HEK293 (cell line): ENCODE measurements at regions not wholly inside any gene's neighbourhood (a gene's known extent, or its start where the extent isn't known, plus 50 kb on each side); places are given as distances from the start of the nearest gene placed in this dataset.

Experiments
- CTCF ChIA-PET: fragments of 350-600 bp; formaldehyde crosslinking; extraction: SDS; loops from one replicate; lab custom pipeline; 2021; ENCODE audit warnings: antibody characterized with exemption; lab: Yijun Ruan, JAX
- POLR2A ChIA-PET: fragments of 300-600 bp; formaldehyde crosslinking; extraction: SDS; loops from one replicate; lab custom pipeline; 2020; ENCODE audit warnings: antibody characterized with exemption, inconsistent platforms; lab: Yijun Ruan, JAX
- H3K27ac ChIP-seq: fragments of 200-500 bp; sonication (Bioruptor generic); 2 replicates; pipeline ENCODE4 v1.5.1; 2014; ENCODE audit warnings: low read depth, low read length, control low read depth, inconsistent platforms; ENCODE audit errors: extremely low read depth
- H3K36me3 ChIP-seq, 2 experiments: fragments of 200-500 bp in 1 of 2; sonication (Bioruptor generic) in 1 of 2; 1 replicate in 1 of 2; 2 replicates in 1 of 2; pipeline ENCODE4 v1.5.1; 2014 to 2017; ENCODE audit warnings: inconsistent platforms in 2 of 2, low read length in 2 of 2; ENCODE audit not compliant: control insufficient read depth in 2 of 2, insufficient read depth in 1 of 2
- H3K4me1 ChIP-seq: fragments of 200-500 bp; sonication (Bioruptor generic); 2 replicates; pipeline ENCODE4 v1.5.1; 2014; ENCODE audit warnings: mild to moderate bottlenecking, low read length, inconsistent platforms; ENCODE audit not compliant: control insufficient read depth, insufficient read depth
- H3K4me3 ChIP-seq: 2 replicates; pipeline ENCODE4 v1.5.1; 2011; ENCODE audit warnings: low read depth, mild to moderate bottlenecking, control low read depth, low read length, moderate library complexity
- H3K9me3 ChIP-seq: fragments of 200-500 bp; sonication (Bioruptor generic); 2 replicates; pipeline ENCODE4 v1.5.1; 2014; ENCODE audit warnings: low read depth, low read length, inconsistent platforms; ENCODE audit not compliant: control insufficient read depth, insufficient read depth
- CTCF ChIP-seq: fragments of 450-650 bp; formaldehyde crosslinking; IDR thresholded peaks from 2 replicates; pipeline ENCODE4 v1.5.1; 2016; ENCODE audit warnings: missing biosample characterization, missing genetic modification characterization
- OSR2 ChIP-seq: fragments of 450-650 bp; formaldehyde crosslinking; IDR thresholded peaks from 2 replicates; pipeline ENCODE4 v1.5.1; 2016; ENCODE audit warnings: missing biosample characterization, missing genetic modification characterization
- PRDM10 ChIP-seq: fragments of 450-650 bp; formaldehyde crosslinking; IDR thresholded peaks from 2 replicates; pipeline ENCODE4 v1.5.1; 2016; ENCODE audit warnings: missing biosample characterization, missing genetic modification characterization
- SETDB1 ChIP-seq: IDR thresholded peaks from one replicate; pipeline ENCODE4 v1.6.1; 2017; ENCODE audit warnings: mild to moderate bottlenecking, low read length, moderate library complexity, mixed read lengths; ENCODE audit not compliant: insufficient read length
- YY2 ChIP-seq: fragments of 450-650 bp; formaldehyde crosslinking; IDR thresholded peaks from 2 replicates; pipeline ENCODE4 v1.5.1; 2016; ENCODE audit warnings: missing biosample characterization, missing genetic modification characterization
- ZEB2 ChIP-seq: fragments of 450-650 bp; formaldehyde crosslinking; IDR thresholded peaks from 2 replicates; pipeline ENCODE4 v1.5.1; 2016; ENCODE audit warnings: missing biosample characterization, missing genetic modification characterization
- ZNF121 ChIP-seq: fragments of 450-650 bp; formaldehyde crosslinking; IDR thresholded peaks from 2 replicates; pipeline ENCODE4 v1.5.1; 2016; ENCODE audit warnings: missing biosample characterization, missing genetic modification characterization
- ZNF146 ChIP-seq: fragments of 450-650 bp; formaldehyde crosslinking; IDR thresholded peaks from 2 replicates; pipeline ENCODE4 v1.5.1; 2016; ENCODE audit warnings: missing biosample characterization, missing genetic modification characterization
- ZNF155 ChIP-seq: fragments of 450-650 bp; formaldehyde crosslinking; IDR thresholded peaks from 2 replicates; pipeline ENCODE4 v1.5.1; 2016; ENCODE audit warnings: missing biosample characterization, missing genetic modification characterization
- ZNF18 ChIP-seq: fragments of 450-650 bp; formaldehyde crosslinking; IDR thresholded peaks from 2 replicates; pipeline ENCODE4 v1.5.1; 2016; ENCODE audit warnings: missing biosample characterization, missing genetic modification characterization
- ZNF23 ChIP-seq: fragments of 450-650 bp; formaldehyde crosslinking; IDR thresholded peaks from 2 replicates; pipeline ENCODE4 v1.5.1; 2016; ENCODE audit warnings: missing biosample characterization, missing genetic modification characterization, borderline replicate concordance
- ZNF274 ChIP-seq, 2 experiments: fragments of 200-500 bp in 1 of 2; fragments of 450-650 bp in 1 of 2; sonication (Bioruptor generic) in 1 of 2; formaldehyde crosslinking in 1 of 2; IDR thresholded peaks; 2 replicates each; pipeline versions ENCODE4 v1.5.1 to v1.6.1; 2014 to 2016; ENCODE audit warnings: borderline replicate concordance in 1 of 2, inconsistent platforms in 1 of 2, low read length in 1 of 2, missing biosample characterization in 1 of 2, missing genetic modification characterization in 1 of 2
- ZNF324 ChIP-seq: fragments of 450-650 bp; formaldehyde crosslinking; IDR thresholded peaks from 2 replicates; pipeline ENCODE4 v1.5.1; 2016; ENCODE audit warnings: missing biosample characterization, missing genetic modification characterization
- ZNF426 ChIP-seq: fragments of 450-650 bp; formaldehyde crosslinking; IDR thresholded peaks from 2 replicates; pipeline ENCODE4 v1.5.1; 2017; ENCODE audit warnings: missing biosample characterization, missing genetic modification characterization, mild to moderate bottlenecking, inconsistent platforms, moderate library complexity
- ZNF449 ChIP-seq: fragments of 450-650 bp; formaldehyde crosslinking; IDR thresholded peaks from 2 replicates; pipeline ENCODE4 v1.5.1; 2017; ENCODE audit warnings: missing biosample characterization, mild to moderate bottlenecking, missing genetic modification characterization, moderate library complexity
- ZNF488 ChIP-seq: fragments of 450-650 bp; formaldehyde crosslinking; IDR thresholded peaks from 2 replicates; pipeline ENCODE4 v1.5.1; 2016; ENCODE audit warnings: missing biosample characterization, missing genetic modification characterization
- ZNF513 ChIP-seq: fragments of 450-650 bp; IDR thresholded peaks from 2 replicates; pipeline ENCODE4 v1.5.1; 2018; ENCODE audit warnings: missing biosample characterization, missing genetic modification characterization
- ZNF521 ChIP-seq: fragments of 450-650 bp; formaldehyde crosslinking; IDR thresholded peaks from 2 replicates; pipeline ENCODE4 v1.5.1; 2017; ENCODE audit warnings: missing biosample characterization, mild to moderate bottlenecking, missing genetic modification characterization
- ZNF529 ChIP-seq: fragments of 450-650 bp; formaldehyde crosslinking; IDR thresholded peaks from 2 replicates; pipeline ENCODE4 v1.5.1; 2017; ENCODE audit warnings: missing genetic modification characterization, missing biosample characterization; ENCODE audit not compliant: insufficient replicate concordance
- ZNF548 ChIP-seq: fragments of 450-650 bp; formaldehyde crosslinking; IDR thresholded peaks from 2 replicates; pipeline ENCODE4 v1.5.1; 2016; ENCODE audit warnings: missing biosample characterization, missing genetic modification characterization
- ZNF621 ChIP-seq: fragments of 450-650 bp; formaldehyde crosslinking; IDR thresholded peaks from 2 replicates; pipeline ENCODE4 v1.5.1; 2017; ENCODE audit warnings: missing biosample characterization, missing genetic modification characterization
- ZNF658 ChIP-seq: fragments of 450-650 bp; formaldehyde crosslinking; IDR thresholded peaks from 2 replicates; pipeline ENCODE4; 2016; ENCODE audit warnings: missing biosample characterization, missing genetic modification characterization
- ZNF664 ChIP-seq: fragments of 450-650 bp; formaldehyde crosslinking; IDR thresholded peaks from 2 replicates; pipeline ENCODE4 v1.5.1; 2016; ENCODE audit warnings: missing biosample characterization, missing genetic modification characterization
- ZNF704 ChIP-seq: fragments of 450-650 bp; formaldehyde crosslinking; IDR thresholded peaks from 2 replicates; pipeline ENCODE4 v1.5.1; 2016; ENCODE audit warnings: missing biosample characterization, missing genetic modification characterization

GRCh38 chr1:81032374-81032773, 768.4 kb upstream of the ADGRL2 start:
- TF ChIP-seq ZNF548 (tag by site-specific recombination) (no peak), ZNF121 (peak; percentile 97), ZNF513 (no peak), CTCF (tag by site-specific recombination) (no peak), ZNF274 (IDR thresholded peaks at IDR 0.05; ENCODE audit: low read length) (no peak), ZNF274 (tag by site-specific recombination; IDR thresholded peaks at IDR 0.05; ENCODE audit: borderline replicate concordance) (no peak), SETDB1 (no peak), ZNF155 (tag by site-specific recombination) (no peak), ZNF529 (tag by site-specific recombination) (no peak), YY2 (tag by site-specific recombination) (no peak), ZNF449 (0 out of 2 replicates have a peak, but pooled peaks have one; percentile 47), ZNF488 (tag by site-specific recombination) (no peak), ZNF23 (no peak), ZNF704 (tag by site-specific recombination) (no peak), ZNF658 (tag by site-specific recombination) (no peak), ZNF521 (tag by site-specific recombination) (no peak), ZNF146 (no peak), ZNF426 (tag by site-specific recombination) (no peak), ZNF324 (tag by site-specific recombination) (0 out of 2 replicates have a peak, but pooled peaks have one; percentile 21), ZNF18 (tag by site-specific recombination) (no peak), ZNF664 (tag by site-specific recombination) (no peak), ZNF621 (tag by site-specific recombination) (no peak), OSR2 (tag by site-specific recombination) (peak; percentile 41; the same call in 1 of the 2 replicates), PRDM10 (tag by site-specific recombination) (no peak), ZEB2 (tag by site-specific recombination) (no peak)
- Histone ChIP-seq H3K9me3 (no peaks in the 10 kb centered on the region), H3K4me1 (peaks cover 6% of the 10 kb centered on the region; the same call in 1 of the 2 replicates), H3K27ac (peak overlapping the region; percentile 43; the same call in 1 of the 2 replicates), H3K4me3 (no peak overlapping the region), H3K36me3 (no peaks in the 10 kb centered on the region)
- CTCF ChIA-PET: no interaction called here
- POLR2A ChIA-PET: no interaction called here
